Peyer's patch (tissue), 4 donors: ENCODE measurements at regions not wholly inside any gene's neighbourhood (a gene's known extent, or its start where the extent isn't known, plus 50 kb on each side); places are given as distances from the start of the nearest gene placed in this dataset.

ENCODE experiments used
- CTCF ChIP-seq, 6 experiments: fragments of 450-650 bp in 4 of 6; fragments of 200-600 bp in 2 of 6; sonication (generic) in 1 of 6; IDR thresholded peaks; one replicate each; pipeline ENCODE4 v1.5.1; 2017 to 2019; ENCODE audit warnings: antibody characterized with exemption in 6 of 6, mild to moderate bottlenecking in 3 of 6, moderate library complexity in 1 of 6
- POLR2A ChIP-seq, 2 donors: fragments of 450-650 bp; IDR thresholded peaks; one replicate each; pipeline ENCODE4 v1.5.1; 2017; ENCODE audit warnings: antibody characterized with exemption in 2 of 2, mild to moderate bottlenecking in 2 of 2, moderate library complexity in 2 of 2

GRCh38 chr2:19617257-19617848 is 258.9 kb upstream of the OSR1 start:
- no peak for TF ChIP-seq POLR2A (IDR thresholded peaks at IDR 0.05)
- TF ChIP-seq CTCF (IDR thresholded peaks at IDR 0.05), result no peak
